Activated CD4-positive, alpha-beta T cell treated with anti-CD3 and anti-CD28 coated beads, Interleukin-2, amount 10 ng/mL, durations not matched to agents 7 days and 5 days (primary cell): ENCODE measurements at regions not wholly inside any gene's neighbourhood (a gene's known extent, or its start where the extent isn't known, plus 50 kb on each side); places are given as distances from the start of the nearest gene placed in this dataset.

Source experiments
- CTCF ChIA-PET: fragments of 350-600 bp; sonication (Branson Sonifier 250); formaldehyde crosslinking; loops from one replicate; lab custom pipeline; 2021; ENCODE audit warnings: antibody characterized with exemption; lab: Charles Lee
- POLR2A ChIA-PET: fragments of 350-600 bp; sonication (Branson Sonifier 250); formaldehyde crosslinking; loops from one replicate; lab custom pipeline; 2021; ENCODE audit warnings: antibody characterized with exemption; lab: Charles Lee
- DNase-seq: peaks from one replicate; pipeline ENCODE4 v3.0.0-alpha.2; 2020
- H3K27ac Mint-ChIP-seq: one replicate; pipeline ENCODE4 v1.8.0; 2021; ENCODE audit warnings: mild to moderate bottlenecking, moderate library complexity, mixed read lengths
- H3K27me3 Mint-ChIP-seq: one replicate; pipeline ENCODE4 v1.8.0; 2021; ENCODE audit warnings: mixed read lengths
- H3K36me3 Mint-ChIP-seq: one replicate; pipeline ENCODE4 v1.8.0; 2021; ENCODE audit warnings: low read depth, mixed read lengths
- H3K4me1 Mint-ChIP-seq: one replicate; pipeline ENCODE4 v1.8.0; 2021; ENCODE audit warnings: mixed read lengths
- H3K4me3 Mint-ChIP-seq: one replicate; pipeline ENCODE4 v1.8.0; 2021; ENCODE audit warnings: mild to moderate bottlenecking, moderate library complexity, mixed read lengths
- H3K9me3 Mint-ChIP-seq: one replicate; pipeline ENCODE4 v1.8.0; 2021; ENCODE audit warnings: mixed read lengths

DNA sequence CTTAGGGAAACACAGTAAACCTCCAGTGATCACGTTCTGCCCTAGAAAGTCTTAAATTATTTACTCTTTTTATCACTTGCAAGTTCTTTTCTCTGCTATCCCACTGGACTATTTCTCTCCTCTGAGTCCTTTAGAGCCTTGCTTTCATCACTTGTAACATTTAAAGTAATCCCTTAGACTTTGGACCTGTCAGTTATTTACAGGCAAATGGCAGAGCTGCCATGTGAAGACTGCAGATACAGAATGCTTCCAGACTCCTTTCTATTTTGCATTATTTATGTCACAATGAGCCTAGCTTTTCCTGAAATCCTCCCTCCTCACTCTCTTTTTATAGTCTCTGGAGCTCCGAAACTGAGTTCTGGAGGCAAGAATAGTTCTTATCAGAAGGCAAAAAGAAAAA, 325.6 kb upstream of the TRIB2 start:
- ChIA-PET POLR2A (no interaction called here), CTCF (interaction anchor here (0.7 to 1.1 kb wide), 2 partner anchors 11 to 388 kb away, joined by 3 read pairs; no protein-coding TSS in a partner anchor)
- DNase-seq = no peak
- no peak overlapping the region for H3K4me3 Mint-ChIP-seq
- peaks cover 4% of the 10 kb centered on the region for H3K4me1 Mint-ChIP-seq
- no peak overlapping the region for H3K27ac Mint-ChIP-seq
- H3K27me3 Mint-ChIP-seq = peaks cover 10% of the 10 kb centered on the region
- no peaks in the 10 kb centered on the region for H3K36me3 Mint-ChIP-seq
- H3K9me3 Mint-ChIP-seq = no peaks in the 10 kb centered on the region

DNA sequence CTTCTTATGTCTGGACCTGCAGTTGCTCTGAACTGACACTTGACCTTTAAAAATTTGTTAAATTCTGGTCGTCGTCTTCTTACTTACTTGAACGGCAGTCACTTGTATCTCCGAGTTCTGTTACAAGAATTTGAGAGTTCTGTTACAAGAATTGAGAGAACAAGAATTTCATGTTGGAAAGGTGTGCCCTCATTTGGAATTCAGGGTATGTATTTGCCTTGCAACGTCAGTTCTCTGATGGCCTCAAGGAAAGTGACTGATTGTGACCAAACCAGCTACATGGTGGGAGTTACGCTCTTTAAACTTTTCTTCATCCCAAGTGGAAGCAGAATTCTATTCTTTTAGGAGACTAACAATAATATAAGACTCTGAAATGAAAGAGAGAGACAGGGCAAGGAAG, 320.0 kb upstream of the TRIB2 start:
- POLR2A ChIA-PET = no interaction called here
- Mint-ChIP-seq H3K36me3 (no peaks in the 10 kb centered on the region), H3K27ac (no peak overlapping the region), H3K9me3 (no peaks in the 10 kb centered on the region), H3K27me3 (peaks cover 7% of the 10 kb centered on the region), H3K4me1 (peaks cover 4% of the 10 kb centered on the region), H3K4me3 (no peak overlapping the region)
- no peak for DNase-seq
- CTCF ChIA-PET = no interaction called here

DNA sequence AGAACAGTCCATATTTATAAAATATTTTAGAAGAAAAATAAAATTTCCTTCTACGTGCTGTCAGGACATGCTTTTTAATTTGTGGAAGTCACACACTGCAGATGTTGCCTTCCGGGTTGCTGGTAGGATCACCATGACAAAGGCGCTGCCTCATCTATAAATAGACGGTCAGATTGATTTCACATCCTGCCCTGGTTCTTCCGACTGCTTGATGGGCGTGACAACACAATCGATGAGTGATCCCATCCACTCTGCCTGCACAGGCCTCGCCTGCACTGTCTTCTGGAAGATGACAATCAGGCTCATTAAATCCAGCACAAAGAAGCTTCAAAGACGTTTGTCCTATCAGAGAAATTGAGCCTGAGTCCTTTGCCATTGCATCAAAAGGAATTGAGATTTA, 318.9 kb upstream of the TRIB2 start:
- no peak overlapping the region for H3K4me3 Mint-ChIP-seq
- H3K27me3 Mint-ChIP-seq = peaks cover 7% of the 10 kb centered on the region
- CTCF ChIA-PET = no interaction called here
- DNase-seq = no peak
- H3K9me3 Mint-ChIP-seq = peaks cover 5% of the 10 kb centered on the region
- no peak overlapping the region for H3K27ac Mint-ChIP-seq
- POLR2A ChIA-PET = no interaction called here
- H3K4me1 Mint-ChIP-seq = peaks cover 4% of the 10 kb centered on the region
- no peaks in the 10 kb centered on the region for H3K36me3 Mint-ChIP-seq

DNA sequence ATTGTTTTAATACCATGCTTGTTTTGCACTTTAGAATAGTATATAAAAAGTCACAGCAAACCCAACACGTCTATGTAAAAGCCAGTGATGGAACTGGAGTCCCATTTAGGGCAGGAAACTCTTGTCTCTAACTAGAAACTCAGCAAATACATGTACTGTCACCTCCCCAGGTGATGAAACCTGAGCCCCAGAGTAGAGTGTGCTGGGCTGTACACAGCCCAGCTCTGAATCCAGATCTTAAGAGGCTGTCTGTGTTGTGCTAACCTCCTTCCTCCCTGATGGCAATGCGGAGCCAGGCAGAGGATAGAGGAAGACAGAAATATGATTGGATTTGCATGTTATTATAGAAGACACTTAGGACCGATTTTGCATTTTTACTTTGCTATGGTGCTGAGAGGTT, 317.5 kb upstream of the TRIB2 start:
- peaks cover 7% of the 10 kb centered on the region for H3K27me3 Mint-ChIP-seq
- peaks cover 8% of the 10 kb centered on the region for H3K9me3 Mint-ChIP-seq
- peaks cover 4% of the 10 kb centered on the region for H3K4me1 Mint-ChIP-seq
- POLR2A ChIA-PET = no interaction called here
- no peak overlapping the region for H3K27ac Mint-ChIP-seq
- no peak for DNase-seq
- H3K36me3 Mint-ChIP-seq = peaks cover 2% of the 10 kb centered on the region
- CTCF ChIA-PET = interaction anchor here (1.5 kb wide), 1 partner anchor 317 kb away, joined by 4 read pairs; the partner anchor contains the start of gene TRIB2
- H3K4me3 Mint-ChIP-seq = no peak overlapping the region

DNA sequence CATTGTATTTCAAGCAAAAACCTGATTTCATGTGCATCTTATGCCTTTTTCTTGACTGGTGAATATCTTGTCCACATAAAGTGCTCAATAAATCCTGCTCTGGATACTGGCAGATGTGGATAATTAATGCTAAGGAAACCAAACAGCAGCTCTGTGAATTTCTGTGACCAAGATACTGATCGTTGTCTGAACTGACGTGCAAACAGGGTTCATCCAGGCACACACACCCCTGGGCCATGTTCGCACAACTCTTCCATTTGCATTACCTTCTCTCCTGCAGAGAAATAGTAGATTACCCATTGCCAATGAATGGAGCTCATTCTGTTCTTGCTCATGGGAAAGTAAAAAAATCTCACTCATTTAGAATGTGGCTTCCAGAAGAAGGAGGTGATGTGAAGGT, 316.2 kb upstream of the TRIB2 start:
- Mint-ChIP-seq H3K9me3 (peaks cover 8% of the 10 kb centered on the region), H3K4me1 (no peaks in the 10 kb centered on the region), H3K27ac (no peak overlapping the region), H3K4me3 (no peak overlapping the region), H3K27me3 (peaks cover 7% of the 10 kb centered on the region), H3K36me3 (peaks cover 3% of the 10 kb centered on the region)
- CTCF ChIA-PET = interaction anchor here (0.8 to 1.5 kb wide), 3 partner anchors 13 to 606 kb away, joined by 3 to 4 read pairs (median 3); partner anchors contain the start of gene TRIB2
- no peak for DNase-seq
- POLR2A ChIA-PET = no interaction called here

DNA sequence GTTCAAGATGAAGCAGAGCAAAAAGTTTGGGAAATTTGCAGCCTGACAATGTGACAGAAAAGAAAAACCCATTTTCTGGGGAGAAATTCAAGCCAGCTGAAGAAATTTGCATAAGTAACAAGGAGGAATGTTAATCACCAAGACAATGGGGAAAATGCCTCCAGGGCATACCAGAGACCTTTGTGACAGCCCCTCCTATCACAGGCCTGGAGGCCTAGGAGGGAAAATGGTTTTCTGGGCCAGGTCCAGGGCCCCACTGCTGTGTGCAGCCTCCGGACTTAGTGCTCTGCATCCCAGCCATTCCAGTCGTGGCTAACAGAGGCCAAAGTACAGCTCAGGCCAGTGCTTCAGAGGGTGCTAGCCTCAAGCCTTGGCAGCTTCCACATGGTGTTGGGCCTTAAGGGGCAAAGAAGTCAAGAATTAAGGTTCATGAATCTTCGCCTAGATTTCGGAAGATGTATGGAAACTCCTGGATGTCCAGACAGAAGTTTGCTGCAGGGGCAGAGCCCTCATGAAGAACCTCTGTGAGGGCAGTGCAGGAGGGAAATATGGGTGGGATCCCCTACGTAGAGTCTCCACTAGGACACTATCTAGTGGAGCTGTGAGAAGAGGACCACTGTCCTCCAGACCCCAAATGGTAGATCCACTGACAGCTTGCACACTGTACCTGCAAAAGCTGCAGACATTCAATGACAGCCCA, 314.1 kb upstream of the TRIB2 start:
- ChIA-PET POLR2A (no interaction called here), CTCF (no interaction called here)
- DNase-seq = no peak
- Mint-ChIP-seq H3K27me3 (peaks cover 7% of the 10 kb centered on the region), H3K4me1 (no peaks in the 10 kb centered on the region), H3K27ac (no peak overlapping the region), H3K36me3 (peaks cover 3% of the 10 kb centered on the region), H3K4me3 (no peak overlapping the region), H3K9me3 (peaks cover 8% of the 10 kb centered on the region)

DNA sequence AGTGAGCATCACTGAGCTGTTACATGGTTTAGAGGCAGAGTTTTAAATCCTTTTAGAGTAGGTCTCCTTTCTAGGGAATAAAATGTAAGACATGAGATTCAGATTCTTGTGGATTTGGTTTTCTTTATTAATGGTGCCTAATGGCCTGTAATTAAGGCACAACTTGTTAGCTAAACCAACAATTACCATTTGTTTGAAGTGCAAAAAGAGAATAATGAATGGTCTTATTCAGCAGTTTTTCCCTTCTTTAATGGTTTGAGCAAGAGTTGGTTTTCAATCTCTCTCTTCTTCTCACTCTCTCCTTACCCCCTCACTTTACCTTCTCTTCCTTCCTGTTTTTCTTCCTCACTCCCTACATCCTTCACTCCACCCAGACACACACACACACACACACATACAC, 312.2 kb upstream of the TRIB2 start:
- ChIA-PET CTCF (interaction anchor here (1.3 kb wide), 1 partner anchor 9 kb away, joined by 3 read pairs; no protein-coding TSS in a partner anchor), POLR2A (no interaction called here)
- H3K4me1 Mint-ChIP-seq = no peaks in the 10 kb centered on the region
- H3K27ac Mint-ChIP-seq = no peak overlapping the region
- H3K36me3 Mint-ChIP-seq = peaks cover 3% of the 10 kb centered on the region
- H3K9me3 Mint-ChIP-seq = peaks cover 11% of the 10 kb centered on the region
- no peak for DNase-seq
- H3K27me3 Mint-ChIP-seq = peaks cover 10% of the 10 kb centered on the region
- H3K4me3 Mint-ChIP-seq = no peak overlapping the region

DNA sequence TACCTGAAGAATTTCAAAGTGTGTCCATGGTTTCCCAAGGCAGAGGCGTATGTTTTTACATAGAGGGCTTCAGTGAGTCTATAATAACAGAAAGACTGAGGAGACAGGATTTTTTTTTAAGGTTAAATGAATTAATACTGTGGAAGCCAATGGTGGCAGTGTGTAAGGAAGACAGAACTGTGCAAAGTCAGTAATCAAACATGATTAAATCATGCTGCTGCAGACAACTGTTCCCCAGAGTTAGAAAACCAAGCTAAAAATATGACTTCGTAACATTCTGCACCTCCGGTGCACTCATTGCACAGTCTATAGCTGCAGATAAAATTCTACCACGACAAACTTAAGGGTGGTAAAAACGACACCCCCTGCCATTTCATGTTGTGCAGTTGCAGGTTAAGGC, 309.6 kb upstream of the TRIB2 start:
- POLR2A ChIA-PET = no interaction called here

DNA sequence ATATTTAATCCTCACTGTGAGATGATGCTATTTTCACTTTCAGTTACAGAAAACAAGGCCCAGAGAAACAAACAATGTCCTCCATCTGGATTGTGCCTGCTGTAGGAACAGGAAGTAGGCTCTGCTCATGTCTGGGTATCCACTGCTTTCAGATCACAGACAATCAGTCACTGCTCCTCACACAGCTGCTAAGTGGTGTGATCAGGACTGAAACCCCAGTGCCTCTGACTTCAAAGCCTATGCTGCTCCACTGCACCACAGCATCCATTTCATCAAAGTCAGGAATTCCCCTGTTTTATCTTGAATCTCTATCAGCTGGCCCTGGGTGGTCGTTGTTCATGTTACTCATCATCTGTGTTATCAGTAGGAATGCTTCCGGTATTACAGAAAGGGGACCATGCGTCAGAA, 303.8 kb upstream of the TRIB2 start:
- POLR2A ChIA-PET = no interaction called here
- Mint-ChIP-seq H3K27me3 (no peaks in the 10 kb centered on the region), H3K9me3 (peaks cover 16% of the 10 kb centered on the region), H3K36me3 (peaks cover 19% of the 10 kb centered on the region), H3K4me3 (no peak overlapping the region), H3K27ac (peak overlapping the region; percentile 87), H3K4me1 (peaks cover 52% of the 10 kb centered on the region)
- CTCF ChIA-PET = interaction anchor here (1.0 to 1.2 kb wide), 2 partner anchors 8 to 18 kb away, joined by 3 to 7 read pairs; no protein-coding TSS in a partner anchor
- peak; percentile 67 for DNase-seq

More for the DNA sequence above, 309.6 kb upstream of the TRIB2 start:
- DNase-seq = no peak
- CTCF ChIA-PET = interaction anchor here (0.7 kb wide), 1 partner anchor 76 kb away, joined by 3 read pairs; no protein-coding TSS in a partner anchor
- Mint-ChIP-seq H3K36me3 (peaks cover 14% of the 10 kb centered on the region), H3K4me3 (no peak overlapping the region), H3K27me3 (peaks cover 3% of the 10 kb centered on the region), H3K4me1 (peaks cover 8% of the 10 kb centered on the region), H3K9me3 (peaks cover 21% of the 10 kb centered on the region), H3K27ac (no peak overlapping the region)

DNA sequence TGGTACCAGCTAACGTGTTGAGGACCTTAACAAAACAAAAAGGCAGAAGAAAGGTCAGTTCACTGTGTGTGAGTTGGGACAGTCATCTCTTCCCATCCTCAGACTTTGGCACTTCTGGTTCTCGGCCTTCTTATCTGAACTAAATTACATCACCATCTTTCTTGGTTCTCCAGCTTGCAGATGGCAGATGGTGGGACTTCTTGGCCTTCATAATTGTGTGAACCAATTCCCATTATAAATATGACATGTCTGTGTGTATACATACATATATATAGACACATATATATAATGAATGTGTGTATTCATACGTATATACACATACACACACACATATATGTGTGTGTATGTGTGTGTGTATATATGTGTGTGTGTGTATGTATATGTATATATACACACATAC, 301.2 kb upstream of the TRIB2 start:
- Mint-ChIP-seq H3K4me1 (peaks cover 70% of the 10 kb centered on the region), H3K27ac (no peak overlapping the region), H3K27me3 (no peaks in the 10 kb centered on the region), H3K36me3 (peaks cover 26% of the 10 kb centered on the region), H3K4me3 (no peak overlapping the region), H3K9me3 (peaks cover 13% of the 10 kb centered on the region)
- DNase-seq = no peak
- ChIA-PET POLR2A (no interaction called here), CTCF (interaction anchor here (0.9 to 2.7 kb wide), 4 partner anchors 18 to 302 kb away, joined by 3 to 15 read pairs (median 8); partner anchors contain the start of gene TRIB2)

DNA sequence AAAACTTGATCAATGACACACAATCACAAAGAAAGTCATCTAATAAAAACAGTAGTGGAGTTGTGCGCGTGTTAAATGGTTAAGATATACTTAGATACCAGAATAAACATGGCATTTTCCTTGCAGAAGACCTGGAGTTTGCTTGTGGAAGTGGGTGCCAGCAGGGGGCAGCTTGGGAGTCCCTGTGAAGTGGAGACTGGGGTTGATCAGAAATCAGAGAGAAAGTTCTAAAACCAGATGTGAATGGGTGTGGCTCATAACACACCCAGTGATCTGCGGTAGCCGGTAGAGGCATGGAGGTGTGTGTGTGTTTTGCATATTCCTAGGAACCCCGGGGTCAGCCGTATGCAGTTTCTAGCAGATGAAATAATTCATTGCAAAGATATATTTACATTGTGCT, 300.1 kb upstream of the TRIB2 start:
- CTCF ChIA-PET = no interaction called here
- peak overlapping the region; percentile 10 for H3K4me3 Mint-ChIP-seq
- peaks cover 18% of the 10 kb centered on the region for H3K36me3 Mint-ChIP-seq
- H3K4me1 Mint-ChIP-seq = peaks cover 70% of the 10 kb centered on the region
- POLR2A ChIA-PET = no interaction called here
- no peaks in the 10 kb centered on the region for H3K27me3 Mint-ChIP-seq
- peak; percentile 68 for DNase-seq
- H3K9me3 Mint-ChIP-seq = peaks cover 5% of the 10 kb centered on the region
- peak overlapping the region; percentile 61 for H3K27ac Mint-ChIP-seq

DNA sequence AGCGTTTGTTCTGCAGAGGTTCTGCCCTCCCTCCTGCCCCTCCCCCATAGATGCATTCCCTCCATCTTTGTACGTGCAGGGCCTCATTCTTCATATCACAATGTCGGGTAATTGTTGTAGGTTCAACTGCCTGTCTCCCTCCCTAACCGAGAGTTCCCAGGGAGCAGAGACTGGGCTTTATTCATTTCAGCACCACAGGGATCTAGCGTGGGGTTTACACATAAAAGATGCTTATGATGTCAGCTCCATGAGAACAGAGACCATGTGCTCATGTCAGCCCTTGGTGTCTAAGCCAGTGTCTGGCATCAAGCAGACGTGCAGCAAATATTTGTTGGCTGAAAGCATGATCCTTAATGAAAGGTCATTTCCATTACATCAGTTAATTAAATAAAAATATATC, 298.9 kb upstream of the TRIB2 start:
- Mint-ChIP-seq H3K27ac (no peak overlapping the region), H3K36me3 (peaks cover 13% of the 10 kb centered on the region), H3K4me1 (peaks cover 58% of the 10 kb centered on the region), H3K9me3 (peaks cover 4% of the 10 kb centered on the region), H3K27me3 (no peaks in the 10 kb centered on the region), H3K4me3 (no peak overlapping the region)
- DNase-seq = no peak
- ChIA-PET POLR2A (no interaction called here), CTCF (interaction anchor here (0.5 kb wide), 1 partner anchor 24 kb away, joined by 3 read pairs; no protein-coding TSS in a partner anchor)

DNA sequence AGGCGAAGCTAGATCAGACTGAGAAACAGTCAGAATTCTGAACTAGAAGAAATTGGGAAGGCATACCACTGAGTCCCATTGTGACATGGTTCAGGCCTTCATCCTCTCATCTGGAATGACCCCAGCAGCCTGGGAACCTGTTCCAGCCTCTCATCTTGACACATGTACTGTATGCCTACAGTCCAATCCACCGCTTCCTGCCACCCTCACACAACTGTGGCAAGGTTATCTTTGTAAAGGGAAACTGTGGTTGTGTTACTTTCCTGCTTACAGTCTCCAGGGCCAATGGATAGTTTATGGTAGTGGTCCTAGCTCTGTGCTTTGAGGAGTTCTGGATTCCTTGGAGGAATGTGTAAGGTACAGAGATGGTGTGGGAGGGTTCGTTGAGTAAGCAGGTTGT, 296.9 kb upstream of the TRIB2 start:
- CTCF ChIA-PET = interaction anchor here (1.2 kb wide), 1 partner anchor 17 kb away, joined by 6 read pairs; no protein-coding TSS in a partner anchor
- H3K4me1 Mint-ChIP-seq = peaks cover 49% of the 10 kb centered on the region
- POLR2A ChIA-PET = no interaction called here
- H3K9me3 Mint-ChIP-seq = peaks cover 4% of the 10 kb centered on the region
- peaks cover 13% of the 10 kb centered on the region for H3K36me3 Mint-ChIP-seq
- no peak overlapping the region for H3K27ac Mint-ChIP-seq
- no peaks in the 10 kb centered on the region for H3K27me3 Mint-ChIP-seq
- no peak overlapping the region for H3K4me3 Mint-ChIP-seq
- no peak for DNase-seq
